AG04450 (cell line): ENCODE measurements at regions not wholly inside any gene's neighbourhood (a gene's known extent, or its start where the extent isn't known, plus 50 kb on each side); places are given as distances from the start of the nearest gene placed in this dataset.

Experiments
- CTCF ChIA-PET: fragments of 300-600, 350-600 bp; formaldehyde crosslinking; extraction: SDS; loops from one replicate; lab custom pipeline; 2022; ENCODE audit warnings: antibody characterized with exemption, inconsistent platforms; lab: Charles Lee
- POLR2A ChIA-PET: fragments of 350-600 bp; formaldehyde crosslinking; extraction: SDS; loops from one replicate; lab custom pipeline; 2021; ENCODE audit warnings: antibody characterized with exemption, inconsistent platforms; lab: Yijun Ruan, JAX
- DNase-seq: peaks from one replicate; pipeline ENCODE4 v3.0.0-alpha.2; 2011; ENCODE audit warnings: low read depth, low spot score
- H3K27ac ChIP-seq: one replicate; pipeline ENCODE4 v1.5.1; 2012; ENCODE audit warnings: low read depth, low read length, control low read depth
- H3K27me3 ChIP-seq: one replicate; pipeline ENCODE4 v1.6.0; 2012; ENCODE audit warnings: low read length; ENCODE audit not compliant: control insufficient read depth, insufficient read depth
- H3K4me3 ChIP-seq: 2 replicates; pipeline ENCODE4 v1.5.1; 2011; ENCODE audit warnings: mild to moderate bottlenecking, low read depth, low read length, control low read depth
- H3K9me3 ChIP-seq: 2 replicates; pipeline ENCODE4 v1.5.1; 2012; ENCODE audit warnings: low read length; ENCODE audit not compliant: control insufficient read depth, insufficient read depth
- TF ChIP-seq, protein P1 (sequence below): IDR thresholded peaks from 2 replicates; pipeline ENCODE4 v1.5.1; 2011; ENCODE audit warnings: low read depth, low read length, control low read depth, inconsistent platforms

GRCh38 chr9:86546712-86547111, 192.5 kb upstream of the TUT7 start:
- H3K4me3 ChIP-seq, result no peak overlapping the region
- TF ChIP-seq, protein P1, sequence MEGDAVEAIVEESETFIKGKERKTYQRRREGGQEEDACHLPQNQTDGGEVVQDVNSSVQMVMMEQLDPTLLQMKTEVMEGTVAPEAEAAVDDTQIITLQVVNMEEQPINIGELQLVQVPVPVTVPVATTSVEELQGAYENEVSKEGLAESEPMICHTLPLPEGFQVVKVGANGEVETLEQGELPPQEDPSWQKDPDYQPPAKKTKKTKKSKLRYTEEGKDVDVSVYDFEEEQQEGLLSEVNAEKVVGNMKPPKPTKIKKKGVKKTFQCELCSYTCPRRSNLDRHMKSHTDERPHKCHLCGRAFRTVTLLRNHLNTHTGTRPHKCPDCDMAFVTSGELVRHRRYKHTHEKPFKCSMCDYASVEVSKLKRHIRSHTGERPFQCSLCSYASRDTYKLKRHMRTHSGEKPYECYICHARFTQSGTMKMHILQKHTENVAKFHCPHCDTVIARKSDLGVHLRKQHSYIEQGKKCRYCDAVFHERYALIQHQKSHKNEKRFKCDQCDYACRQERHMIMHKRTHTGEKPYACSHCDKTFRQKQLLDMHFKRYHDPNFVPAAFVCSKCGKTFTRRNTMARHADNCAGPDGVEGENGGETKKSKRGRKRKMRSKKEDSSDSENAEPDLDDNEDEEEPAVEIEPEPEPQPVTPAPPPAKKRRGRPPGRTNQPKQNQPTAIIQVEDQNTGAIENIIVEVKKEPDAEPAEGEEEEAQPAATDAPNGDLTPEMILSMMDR, result no peak
- ChIA-PET CTCF (interaction anchor here (1.0 kb wide), 1 partner anchor 132 kb away, joined by 4 read pairs; no protein-coding TSS in a partner anchor), POLR2A (no interaction called here)
- H3K9me3 ChIP-seq, result no peaks in the 10 kb centered on the region
- no peaks in the 10 kb centered on the region for H3K27me3 ChIP-seq
- peak overlapping the region; percentile 54 for H3K27ac ChIP-seq
- DNase-seq, result no peak

GRCh38 chr9:86545090-86545489, 190.9 kb upstream of the TUT7 start:
- no peak overlapping the region for H3K4me3 ChIP-seq
- ChIA-PET CTCF (interaction anchor here (1.1 kb wide), 2 partner anchors 39 to 780 kb away, joined by 3 read pairs; no protein-coding TSS in a partner anchor), POLR2A (no interaction called here)
- no peaks in the 10 kb centered on the region for H3K27me3 ChIP-seq
- DNase-seq, result no peak
- no peak overlapping the region for H3K27ac ChIP-seq
- TF ChIP-seq, protein P1, result no peak
- no peaks in the 10 kb centered on the region for H3K9me3 ChIP-seq

GRCh38 chr9:86541014-86541570, 186.9 kb upstream of the TUT7 start:
- Histone ChIP-seq H3K9me3 (no peaks in the 10 kb centered on the region), H3K4me3 (no peak overlapping the region), H3K27ac (no peak overlapping the region), H3K27me3 (no peaks in the 10 kb centered on the region)
- DNase-seq, result no peak
- POLR2A ChIA-PET, result no interaction called here
- TF ChIP-seq, protein P1, result no peak
- CTCF ChIA-PET, result interaction anchor here (0.8 kb wide), 1 partner anchor 54 kb away, joined by 3 read pairs; no protein-coding TSS in a partner anchor

DNA sequence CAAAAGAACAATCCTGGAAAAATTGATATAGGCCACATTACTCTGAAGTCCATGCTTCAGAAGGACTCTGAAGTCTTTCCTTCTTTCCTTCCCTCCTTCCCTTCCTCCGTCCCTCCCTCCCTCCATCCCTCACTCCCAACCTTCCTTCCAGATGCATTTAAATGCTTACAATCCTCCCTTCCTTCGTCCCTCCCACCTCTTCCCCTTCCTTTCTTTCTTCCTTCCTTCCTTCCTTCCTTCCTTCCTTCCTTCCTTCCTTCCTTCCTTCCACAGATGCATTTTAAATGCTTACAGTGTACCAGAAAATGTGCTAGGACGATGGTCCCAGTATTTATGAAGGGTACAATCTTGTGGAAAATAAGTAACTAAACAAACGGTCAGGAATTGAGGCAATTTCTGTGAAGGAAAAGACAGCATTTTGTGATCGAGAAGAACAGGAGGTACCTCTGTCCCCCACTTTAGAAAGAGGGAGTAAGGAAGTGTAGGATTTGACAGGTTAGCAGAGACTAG, 181.3 kb upstream of the TUT7 start:
- Histone ChIP-seq H3K27ac (no peak overlapping the region), H3K9me3 (no peaks in the 10 kb centered on the region), H3K27me3 (no peaks in the 10 kb centered on the region), H3K4me3 (no peak overlapping the region)
- POLR2A ChIA-PET, result no interaction called here
- no peak for DNase-seq
- TF ChIP-seq, protein P1, result no peak
- CTCF ChIA-PET, result no interaction called here

GRCh38 chr9:86534572-86535258, 180.5 kb upstream of the TUT7 start:
- Histone ChIP-seq H3K4me3 (no peak overlapping the region), H3K27me3 (no peaks in the 10 kb centered on the region), H3K9me3 (no peaks in the 10 kb centered on the region), H3K27ac (no peak overlapping the region)
- TF ChIP-seq, protein P1, result no peak
- CTCF ChIA-PET, result interaction anchor here (1.0 kb wide), 1 partner anchor 49 kb away, joined by 5 read pairs; no protein-coding TSS in a partner anchor
- POLR2A ChIA-PET, result no interaction called here
- peak; percentile 70 for DNase-seq
